ENCODE measurements at regions not wholly inside any gene's neighbourhood (a gene's known extent, or its start where the extent isn't known, plus 50 kb on each side); places are given as distances from the start of the nearest gene placed in this dataset.

- CTCF ChIA-PET: interaction anchor here (0.6 kb wide), 1 partner anchor 37 kb away, joined by 3 read pairs; no protein-coding TSS in a partner anchor
- POLR2A ChIA-PET: no interaction called here
- TF ChIP-seq CTCF (IDR thresholded peaks at IDR 0.05; ENCODE audit: insufficient read depth, low read depth, low read length): no peak
- H3K27me3 ChIP-seq (ENCODE audit: control insufficient read depth, insufficient read depth, low read length): no peaks in the 10 kb centered on the region
- no peak for DNase-seq (ENCODE audit: low read depth)
- no peaks in the 10 kb centered on the region for H3K36me3 ChIP-seq (ENCODE audit: control insufficient read depth, insufficient read depth, low read length)
- H3K4me3 ChIP-seq (ENCODE audit: low read depth, low read length): no peak overlapping the region
Observed at GRCh38 chr18:34083910-34084535, 140.7 kb downstream of the NOL4 start.

- ChIA-PET POLR2A (no interaction called here), CTCF (no interaction called here)
- H3K27me3 ChIP-seq (ENCODE audit: control insufficient read depth, insufficient read depth, low read length): no peaks in the 10 kb centered on the region
- H3K36me3 ChIP-seq (ENCODE audit: control insufficient read depth, insufficient read depth, low read length): no peaks in the 10 kb centered on the region
- no peak overlapping the region for H3K4me3 ChIP-seq (ENCODE audit: low read depth, low read length)
- DNase-seq (ENCODE audit: low read depth): no peak
- no peak for TF ChIP-seq CTCF (IDR thresholded peaks at IDR 0.05; ENCODE audit: insufficient read depth, low read depth, low read length)
Observed at GRCh38 chr18:34077599-34077998, 147.1 kb downstream of the NOL4 start.

- H3K4me3 ChIP-seq (ENCODE audit: low read depth, low read length): no peak overlapping the region
- no peaks in the 10 kb centered on the region for H3K27me3 ChIP-seq (ENCODE audit: control insufficient read depth, insufficient read depth, low read length)
- DNase-seq (ENCODE audit: low read depth): no peak
- TF ChIP-seq CTCF (IDR thresholded peaks at IDR 0.05; ENCODE audit: insufficient read depth, low read depth, low read length): no peak
- no peaks in the 10 kb centered on the region for H3K36me3 ChIP-seq (ENCODE audit: control insufficient read depth, insufficient read depth, low read length)
- ChIA-PET POLR2A (no interaction called here), CTCF (no interaction called here)
Observed at GRCh38 chr18:34075963-34076860, 148.5 kb downstream of the NOL4 start.

- no peaks in the 10 kb centered on the region for H3K27me3 ChIP-seq (ENCODE audit: control insufficient read depth, insufficient read depth, low read length)
- TF ChIP-seq CTCF (IDR thresholded peaks at IDR 0.05; ENCODE audit: insufficient read depth, low read depth, low read length): no peak
- POLR2A ChIA-PET: no interaction called here
Observed at GRCh38 chr18:34061226-34061625, 163.5 kb downstream of the NOL4 start.

GRCh38 chr18:34055227-34055626, 169.5 kb downstream of the NOL4 start:
- H3K4me3 ChIP-seq (ENCODE audit: low read depth, low read length): no peak overlapping the region
- no peak for TF ChIP-seq CTCF (IDR thresholded peaks at IDR 0.05; ENCODE audit: insufficient read depth, low read depth, low read length)
- no peak for DNase-seq (ENCODE audit: low read depth)
- ChIA-PET POLR2A (no interaction called here), CTCF (no interaction called here)
- H3K27me3 ChIP-seq (ENCODE audit: control insufficient read depth, insufficient read depth, low read length): no peaks in the 10 kb centered on the region
- no peaks in the 10 kb centered on the region for H3K36me3 ChIP-seq (ENCODE audit: control insufficient read depth, insufficient read depth, low read length)

More at GRCh38 chr18:34061226-34061625, 163.5 kb downstream of the NOL4 start:
- no peak for DNase-seq (ENCODE audit: low read depth)
- CTCF ChIA-PET: no interaction called here
- no peaks in the 10 kb centered on the region for H3K36me3 ChIP-seq (ENCODE audit: control insufficient read depth, insufficient read depth, low read length)
- H3K4me3 ChIP-seq (ENCODE audit: low read depth, low read length): no peak overlapping the region
